GM23338 (cell line): ENCODE measurements at regions not wholly inside any gene's neighbourhood (a gene's known extent, or its start where the extent isn't known, plus 50 kb on each side); places are given as distances from the start of the nearest gene placed in this dataset.

Source experiments
- ATAC-seq: fragments of 200-7000 bp; cut with Tn5 transposase; 3 replicates; pipeline ENCODE4 v1.9.1; 2020
- DNase-seq: peaks from one replicate; pipeline ENCODE4 v3.0.0-alpha.2; 2015; ENCODE audit warnings: low spot score
- H2AFZ ChIP-seq: fragments of 200-600 bp; sonication (generic); 2 replicates; pipeline ENCODE4 v1.8.0; 2016; ENCODE audit warnings: antibody characterized with exemption, mild to moderate bottlenecking, moderate library complexity
- H3F3A ChIP-seq: fragments of 200-600 bp; sonication (generic); replicated peaks from 2 replicates; pipeline ENCODE4 v1.8.0; 2017; ENCODE audit warnings: antibody characterized with exemption, mixed run types, low read depth
- H3K27ac ChIP-seq: fragments of 200-600 bp; sonication (generic); 2 replicates; pipeline ENCODE4 v1.6.1; 2016; ENCODE audit warnings: low read depth
- H3K27me3 ChIP-seq: fragments of 200-600 bp; sonication (generic); 2 replicates; pipeline ENCODE4 v1.8.0; 2016; ENCODE audit warnings: mild to moderate bottlenecking, mixed run types, moderate library complexity; ENCODE audit not compliant: insufficient read depth
- H3K36me3 ChIP-seq: fragments of 200-600 bp; sonication (generic); 2 replicates; pipeline ENCODE4 v1.8.0; 2016; ENCODE audit warnings: mild to moderate bottlenecking; ENCODE audit not compliant: insufficient read depth
- H3K4me1 ChIP-seq: fragments of 200-600 bp; sonication (generic); 2 replicates; pipeline ENCODE4 v1.8.0; 2016; ENCODE audit warnings: mild to moderate bottlenecking, moderate library complexity; ENCODE audit not compliant: insufficient read depth
- H3K4me2 ChIP-seq: fragments of 200-600 bp; sonication (generic); 2 replicates; pipeline ENCODE4 v1.7.1; 2017; ENCODE audit warnings: mixed run types
- H3K4me3 ChIP-seq: fragments of 200-600 bp; sonication (generic); 2 replicates; pipeline ENCODE4 v1.6.1; 2016; ENCODE audit warnings: mixed run types
- H3K79me2 ChIP-seq: fragments of 200-600 bp; sonication (generic); replicated peaks from 2 replicates; pipeline ENCODE4 v1.8.0; 2017; ENCODE audit warnings: mild to moderate bottlenecking; ENCODE audit not compliant: insufficient read depth
- H3K9me2 ChIP-seq: fragments of 200-600 bp; sonication (generic); 2 replicates; pipeline ENCODE4 v1.8.0; 2017; ENCODE audit not compliant: insufficient read depth
- H4K20me1 ChIP-seq: fragments of 200-600 bp; sonication (generic); replicated peaks from 2 replicates; pipeline ENCODE4 v1.8.0; 2017; ENCODE audit warnings: mild to moderate bottlenecking; ENCODE audit not compliant: insufficient read depth
- H3K27ac Mint-ChIP-seq: 2 replicates; pipeline ENCODE4 v1.8.0; 2020; ENCODE audit warnings: inconsistent platforms, mild to moderate bottlenecking, moderate library complexity, mixed read lengths
- H3K27me3 Mint-ChIP-seq: 3 replicates; pipeline ENCODE4 v1.8.0; 2022; ENCODE audit warnings: low read depth, mild to moderate bottlenecking, moderate library complexity, mixed read lengths, inconsistent platforms; ENCODE audit not compliant: insufficient read depth, poor library complexity
- H3K36me3 Mint-ChIP-seq: 3 replicates; pipeline ENCODE4 v1.8.0; 2021; ENCODE audit warnings: low read depth, mild to moderate bottlenecking, inconsistent platforms, moderate library complexity, mixed read lengths
- H3K4me1 Mint-ChIP-seq: 3 replicates; pipeline ENCODE4 v1.8.0; 2020; ENCODE audit warnings: mild to moderate bottlenecking, inconsistent platforms, mixed read lengths
- H3K4me3 Mint-ChIP-seq: 3 replicates; pipeline ENCODE4 v1.8.0; 2021; ENCODE audit warnings: moderate library complexity, mild to moderate bottlenecking, inconsistent platforms, mixed read lengths
- H3K9me3 Mint-ChIP-seq: 3 replicates; pipeline ENCODE4 v1.8.0; 2020; ENCODE audit warnings: moderate library complexity, mild to moderate bottlenecking, inconsistent platforms, mixed read lengths
- CREB1 ChIP-seq: fragments of 250-450 bp; sonication (Bioruptor Pico); IDR thresholded peaks from 2 replicates; pipeline ENCODE4 v1.5.0; 2020; ENCODE audit warnings: low read depth, mild to moderate bottlenecking, moderate library complexity
- EZH2 ChIP-seq: fragments of 200-600 bp; sonication (generic); IDR thresholded peaks from one replicate; pipeline ENCODE4 v1.8.0; 2017; ENCODE audit warnings: antibody characterized with exemption, mild to moderate bottlenecking, low read depth; ENCODE audit not compliant: unreplicated experiment
- EZH2phosphoT487 ChIP-seq: fragments of 200-600 bp; sonication (generic); IDR thresholded peaks from one replicate; pipeline ENCODE4 v1.8.1; 2018; ENCODE audit warnings: antibody characterized with exemption; ENCODE audit not compliant: unreplicated experiment
- JUNB ChIP-seq: IDR thresholded peaks from one replicate; pipeline ENCODE4 v1.6.1; 2016; ENCODE audit warnings: antibody characterized with exemption; ENCODE audit not compliant: unreplicated experiment
- NANOG ChIP-seq: IDR thresholded peaks from 2 replicates; pipeline ENCODE4 v1.6.1; 2016; ENCODE audit warnings: antibody characterized with exemption, borderline replicate concordance
- POLR2AphosphoS5 ChIP-seq: IDR thresholded peaks from 2 replicates; pipeline ENCODE4 v1.6.1; 2016; ENCODE audit warnings: antibody characterized with exemption, low read depth
- STAT1 ChIP-seq: IDR thresholded peaks from one replicate; pipeline ENCODE4 v1.6.1; 2016; ENCODE audit warnings: antibody characterized with exemption; ENCODE audit not compliant: unreplicated experiment
- ZNF114 ChIP-seq: fragments of 250-450 bp; sonication (Bioruptor Pico); IDR thresholded peaks from 2 replicates; pipeline ENCODE4 v1.5.0; 2020; ENCODE audit warnings: mild to moderate bottlenecking, moderate library complexity
- ZNF331 ChIP-seq: fragments of 250-450 bp; sonication (Bioruptor Pico); IDR thresholded peaks from 2 replicates; pipeline ENCODE4 v1.5.0; 2020; ENCODE audit warnings: low read depth, mild to moderate bottlenecking, moderate library complexity
- TF ChIP-seq, protein P1 (sequence below): IDR thresholded peaks from one replicate; pipeline ENCODE4 v1.6.1; 2018; ENCODE audit warnings: antibody characterized with exemption; ENCODE audit not compliant: unreplicated experiment
- TF ChIP-seq, protein P2 (sequence below), 2 experiments: fragments of 200-600 bp in 1 of 2; sonication (generic) in 1 of 2; conservative IDR thresholded peaks; 2 replicates each; pipeline versions ENCODE4 v1.5.1 to v1.6.1; 2016 to 2017; ENCODE audit warnings: antibody characterized with exemption in 2 of 2, low read depth in 2 of 2, mild to moderate bottlenecking in 2 of 2, moderate library complexity in 1 of 2
- TF ChIP-seq, protein P3 (sequence below): IDR thresholded peaks from 2 replicates; pipeline ENCODE4 v1.6.1; 2016; ENCODE audit warnings: antibody characterized with exemption
- TF ChIP-seq, protein P4 (sequence below): fragments of 250-450 bp; sonication (Bioruptor Pico); IDR thresholded peaks from 2 replicates; pipeline ENCODE4 v1.5.0; 2020; ENCODE audit warnings: mild to moderate bottlenecking, moderate library complexity

DNA sequence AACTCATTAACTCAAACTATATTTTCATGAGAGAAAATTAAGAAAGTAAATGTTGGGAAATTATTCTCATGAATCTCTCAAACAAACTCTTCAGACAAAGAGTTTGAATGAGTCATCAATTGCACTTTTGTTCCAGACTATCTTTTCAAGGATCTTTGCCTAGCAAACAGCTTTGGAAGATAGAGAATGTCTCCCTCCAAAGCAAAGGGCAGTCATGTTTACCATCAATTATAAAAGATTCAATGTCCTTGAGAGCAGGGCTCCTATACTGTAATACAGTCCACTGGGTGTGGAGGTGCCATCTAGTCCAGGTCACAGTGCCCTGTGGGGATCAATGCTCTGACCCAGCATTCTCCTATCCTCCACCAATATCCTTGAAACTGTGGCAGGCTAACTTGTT lies 1429.3 kb downstream of the EFNA5 start:
- Histone ChIP-seq H2AFZ (no peak overlapping the region), H3K79me2 (no peaks in the 10 kb centered on the region), H3K4me1 (no peaks in the 10 kb centered on the region), H3K27ac (no peak overlapping the region), H3K4me2 (no peak overlapping the region), H3K4me3 (no peak overlapping the region), H3K27me3 (no peaks in the 10 kb centered on the region), H3K36me3 (no peaks in the 10 kb centered on the region), H4K20me1 (no peaks in the 10 kb centered on the region), H3F3A (no peaks in the 10 kb centered on the region), H3K9me2 (0 out of 2 replicates have a peak, but pooled peaks cover 3% of the 10 kb centered on the region)
- Mint-ChIP-seq H3K4me3 (no peak overlapping the region), H3K4me1 (no peaks in the 10 kb centered on the region), H3K27me3 (no peaks in the 10 kb centered on the region), H3K27ac (no peak overlapping the region), H3K36me3 (no peaks in the 10 kb centered on the region; the same call in 2 of the 3 replicates), H3K9me3 (no peaks in the 10 kb centered on the region)
- no peak for ATAC-seq
- no peak for DNase-seq
- TF ChIP-seq EZH2 (no peak), NANOG (no peak), EZH2phosphoT487 (no peak), CREB1 (CRISPR knock-in tag) (no peak), STAT1 (no peak), POLR2AphosphoS5 (no peak), ZNF331 (CRISPR knock-in tag) (no peak), ZNF114 (CRISPR knock-in tag) (no peak), JUNB (no peak)
- TF ChIP-seq, protein P1, sequence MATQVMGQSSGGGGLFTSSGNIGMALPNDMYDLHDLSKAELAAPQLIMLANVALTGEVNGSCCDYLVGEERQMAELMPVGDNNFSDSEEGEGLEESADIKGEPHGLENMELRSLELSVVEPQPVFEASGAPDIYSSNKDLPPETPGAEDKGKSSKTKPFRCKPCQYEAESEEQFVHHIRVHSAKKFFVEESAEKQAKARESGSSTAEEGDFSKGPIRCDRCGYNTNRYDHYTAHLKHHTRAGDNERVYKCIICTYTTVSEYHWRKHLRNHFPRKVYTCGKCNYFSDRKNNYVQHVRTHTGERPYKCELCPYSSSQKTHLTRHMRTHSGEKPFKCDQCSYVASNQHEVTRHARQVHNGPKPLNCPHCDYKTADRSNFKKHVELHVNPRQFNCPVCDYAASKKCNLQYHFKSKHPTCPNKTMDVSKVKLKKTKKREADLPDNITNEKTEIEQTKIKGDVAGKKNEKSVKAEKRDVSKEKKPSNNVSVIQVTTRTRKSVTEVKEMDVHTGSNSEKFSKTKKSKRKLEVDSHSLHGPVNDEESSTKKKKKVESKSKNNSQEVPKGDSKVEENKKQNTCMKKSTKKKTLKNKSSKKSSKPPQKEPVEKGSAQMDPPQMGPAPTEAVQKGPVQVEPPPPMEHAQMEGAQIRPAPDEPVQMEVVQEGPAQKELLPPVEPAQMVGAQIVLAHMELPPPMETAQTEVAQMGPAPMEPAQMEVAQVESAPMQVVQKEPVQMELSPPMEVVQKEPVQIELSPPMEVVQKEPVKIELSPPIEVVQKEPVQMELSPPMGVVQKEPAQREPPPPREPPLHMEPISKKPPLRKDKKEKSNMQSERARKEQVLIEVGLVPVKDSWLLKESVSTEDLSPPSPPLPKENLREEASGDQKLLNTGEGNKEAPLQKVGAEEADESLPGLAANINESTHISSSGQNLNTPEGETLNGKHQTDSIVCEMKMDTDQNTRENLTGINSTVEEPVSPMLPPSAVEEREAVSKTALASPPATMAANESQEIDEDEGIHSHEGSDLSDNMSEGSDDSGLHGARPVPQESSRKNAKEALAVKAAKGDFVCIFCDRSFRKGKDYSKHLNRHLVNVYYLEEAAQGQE = no peak
- TF ChIP-seq, protein P2, sequence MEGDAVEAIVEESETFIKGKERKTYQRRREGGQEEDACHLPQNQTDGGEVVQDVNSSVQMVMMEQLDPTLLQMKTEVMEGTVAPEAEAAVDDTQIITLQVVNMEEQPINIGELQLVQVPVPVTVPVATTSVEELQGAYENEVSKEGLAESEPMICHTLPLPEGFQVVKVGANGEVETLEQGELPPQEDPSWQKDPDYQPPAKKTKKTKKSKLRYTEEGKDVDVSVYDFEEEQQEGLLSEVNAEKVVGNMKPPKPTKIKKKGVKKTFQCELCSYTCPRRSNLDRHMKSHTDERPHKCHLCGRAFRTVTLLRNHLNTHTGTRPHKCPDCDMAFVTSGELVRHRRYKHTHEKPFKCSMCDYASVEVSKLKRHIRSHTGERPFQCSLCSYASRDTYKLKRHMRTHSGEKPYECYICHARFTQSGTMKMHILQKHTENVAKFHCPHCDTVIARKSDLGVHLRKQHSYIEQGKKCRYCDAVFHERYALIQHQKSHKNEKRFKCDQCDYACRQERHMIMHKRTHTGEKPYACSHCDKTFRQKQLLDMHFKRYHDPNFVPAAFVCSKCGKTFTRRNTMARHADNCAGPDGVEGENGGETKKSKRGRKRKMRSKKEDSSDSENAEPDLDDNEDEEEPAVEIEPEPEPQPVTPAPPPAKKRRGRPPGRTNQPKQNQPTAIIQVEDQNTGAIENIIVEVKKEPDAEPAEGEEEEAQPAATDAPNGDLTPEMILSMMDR (conservative IDR thresholded peaks at IDR 0.05; ENCODE audit: low read depth in 2 of 2) = no peak
- TF ChIP-seq, protein P3, sequence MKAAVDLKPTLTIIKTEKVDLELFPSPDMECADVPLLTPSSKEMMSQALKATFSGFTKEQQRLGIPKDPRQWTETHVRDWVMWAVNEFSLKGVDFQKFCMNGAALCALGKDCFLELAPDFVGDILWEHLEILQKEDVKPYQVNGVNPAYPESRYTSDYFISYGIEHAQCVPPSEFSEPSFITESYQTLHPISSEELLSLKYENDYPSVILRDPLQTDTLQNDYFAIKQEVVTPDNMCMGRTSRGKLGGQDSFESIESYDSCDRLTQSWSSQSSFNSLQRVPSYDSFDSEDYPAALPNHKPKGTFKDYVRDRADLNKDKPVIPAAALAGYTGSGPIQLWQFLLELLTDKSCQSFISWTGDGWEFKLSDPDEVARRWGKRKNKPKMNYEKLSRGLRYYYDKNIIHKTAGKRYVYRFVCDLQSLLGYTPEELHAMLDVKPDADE = no peak
- TF ChIP-seq, protein P4, sequence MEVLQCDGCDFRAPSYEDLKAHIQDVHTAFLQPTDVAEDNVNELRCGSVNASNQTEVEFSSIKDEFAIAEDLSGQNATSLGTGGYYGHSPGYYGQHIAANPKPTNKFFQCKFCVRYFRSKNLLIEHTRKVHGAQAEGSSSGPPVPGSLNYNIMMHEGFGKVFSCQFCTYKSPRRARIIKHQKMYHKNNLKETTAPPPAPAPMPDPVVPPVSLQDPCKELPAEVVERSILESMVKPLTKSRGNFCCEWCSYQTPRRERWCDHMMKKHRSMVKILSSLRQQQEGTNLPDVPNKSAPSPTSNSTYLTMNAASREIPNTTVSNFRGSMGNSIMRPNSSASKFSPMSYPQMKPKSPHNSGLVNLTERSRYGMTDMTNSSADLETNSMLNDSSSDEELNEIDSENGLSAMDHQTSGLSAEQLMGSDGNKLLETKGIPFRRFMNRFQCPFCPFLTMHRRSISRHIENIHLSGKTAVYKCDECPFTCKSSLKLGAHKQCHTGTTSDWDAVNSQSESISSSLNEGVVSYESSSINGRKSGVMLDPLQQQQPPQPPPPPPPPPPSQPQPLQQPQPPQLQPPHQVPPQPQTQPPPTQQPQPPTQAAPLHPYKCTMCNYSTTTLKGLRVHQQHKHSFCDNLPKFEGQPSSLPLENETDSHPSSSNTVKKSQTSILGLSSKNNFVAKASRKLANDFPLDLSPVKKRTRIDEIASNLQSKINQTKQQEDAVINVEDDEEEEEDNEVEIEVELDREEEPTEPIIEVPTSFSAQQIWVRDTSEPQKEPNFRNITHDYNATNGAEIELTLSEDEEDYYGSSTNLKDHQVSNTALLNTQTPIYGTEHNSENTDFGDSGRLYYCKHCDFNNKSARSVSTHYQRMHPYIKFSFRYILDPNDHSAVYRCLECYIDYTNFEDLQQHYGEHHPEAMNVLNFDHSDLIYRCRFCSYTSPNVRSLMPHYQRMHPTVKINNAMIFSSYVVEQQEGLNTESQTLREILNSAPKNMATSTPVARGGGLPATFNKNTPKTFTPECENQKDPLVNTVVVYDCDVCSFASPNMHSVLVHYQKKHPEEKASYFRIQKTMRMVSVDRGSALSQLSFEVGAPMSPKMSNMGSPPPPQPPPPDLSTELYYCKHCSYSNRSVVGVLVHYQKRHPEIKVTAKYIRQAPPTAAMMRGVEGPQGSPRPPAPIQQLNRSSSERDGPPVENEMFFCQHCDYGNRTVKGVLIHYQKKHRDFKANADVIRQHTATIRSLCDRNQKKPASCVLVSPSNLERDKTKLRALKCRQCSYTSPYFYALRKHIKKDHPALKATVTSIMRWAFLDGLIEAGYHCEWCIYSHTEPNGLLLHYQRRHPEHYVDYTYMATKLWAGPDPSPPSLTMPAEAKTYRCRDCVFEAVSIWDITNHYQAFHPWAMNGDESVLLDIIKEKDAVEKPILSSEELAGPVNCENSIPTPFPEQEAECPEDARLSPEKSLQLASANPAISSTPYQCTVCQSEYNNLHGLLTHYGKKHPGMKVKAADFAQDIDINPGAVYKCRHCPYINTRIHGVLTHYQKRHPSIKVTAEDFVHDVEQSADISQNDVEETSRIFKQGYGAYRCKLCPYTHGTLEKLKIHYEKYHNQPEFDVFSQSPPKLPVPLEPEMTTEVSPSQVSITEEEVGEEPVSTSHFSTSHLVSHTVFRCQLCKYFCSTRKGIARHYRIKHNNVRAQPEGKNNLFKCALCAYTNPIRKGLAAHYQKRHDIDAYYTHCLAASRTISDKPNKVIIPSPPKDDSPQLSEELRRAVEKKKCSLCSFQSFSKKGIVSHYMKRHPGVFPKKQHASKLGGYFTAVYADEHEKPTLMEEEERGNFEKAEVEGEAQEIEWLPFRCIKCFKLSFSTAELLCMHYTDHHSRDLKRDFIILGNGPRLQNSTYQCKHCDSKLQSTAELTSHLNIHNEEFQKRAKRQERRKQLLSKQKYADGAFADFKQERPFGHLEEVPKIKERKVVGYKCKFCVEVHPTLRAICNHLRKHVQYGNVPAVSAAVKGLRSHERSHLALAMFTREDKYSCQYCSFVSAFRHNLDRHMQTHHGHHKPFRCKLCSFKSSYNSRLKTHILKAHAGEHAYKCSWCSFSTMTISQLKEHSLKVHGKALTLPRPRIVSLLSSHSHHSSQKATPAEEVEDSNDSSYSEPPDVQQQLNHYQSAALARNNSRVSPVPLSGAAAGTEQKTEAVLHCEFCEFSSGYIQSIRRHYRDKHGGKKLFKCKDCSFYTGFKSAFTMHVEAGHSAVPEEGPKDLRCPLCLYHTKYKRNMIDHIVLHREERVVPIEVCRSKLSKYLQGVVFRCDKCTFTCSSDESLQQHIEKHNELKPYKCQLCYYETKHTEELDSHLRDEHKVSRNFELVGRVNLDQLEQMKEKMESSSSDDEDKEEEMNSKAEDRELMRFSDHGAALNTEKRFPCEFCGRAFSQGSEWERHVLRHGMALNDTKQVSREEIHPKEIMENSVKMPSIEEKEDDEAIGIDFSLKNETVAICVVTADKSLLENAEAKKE = no peak
